ENCODE measurements at regions not wholly inside any gene's neighbourhood (a gene's known extent, or its start where the extent isn't known, plus 50 kb on each side); places are given as distances from the start of the nearest gene placed in this dataset.

- DNase-seq = no peak
These were observed 190.6 kb downstream of the NSG2 start for GRCh38 chr5:174236070-174236469.

- DNase-seq = no peak
These were observed 194.2 kb downstream of the NSG2 start for GRCh38 chr5:174239718-174240117.

- DNase-seq = no peak
These were observed 197.1 kb downstream of the NSG2 start for GRCh38 chr5:174242573-174242972.

GRCh38 chr5:174243904-174244303, 198.4 kb downstream of the NSG2 start:
- DNase-seq = no peak

- DNase-seq = no peak
These were observed 200.1 kb downstream of the NSG2 start for GRCh38 chr5:174245516-174246075.

GRCh38 chr5:174246743-174247142, 201.2 kb downstream of the NSG2 start:
- DNase-seq = no peak

- DNase-seq = no peak
These were observed 201.8 kb downstream of the NSG2 start for GRCh38 chr5:174247301-174247700.

GRCh38 chr5:174251305-174252000, 205.9 kb downstream of the NSG2 start:
- no peak for DNase-seq

- DNase-seq = no peak
These were observed 206.6 kb downstream of the NSG2 start for GRCh38 chr5:174252121-174252520.

- no peak for DNase-seq
These were observed 214.4 kb downstream of the NSG2 start for GRCh38 chr5:174259696-174260420.

GRCh38 chr5:174271316-174271715, 225.8 kb downstream of the NSG2 start:
- DNase-seq = no peak

- DNase-seq = no peak
These were observed 227.2 kb downstream of the NSG2 start for GRCh38 chr5:174272671-174273070.

GRCh38 chr5:174273325-174273724, 227.8 kb downstream of the NSG2 start:
- DNase-seq = no peak

- DNase-seq = no peak
These were observed 230.5 kb downstream of the NSG2 start for GRCh38 chr5:174275959-174276358.

GRCh38 chr5:174281089-174281760, 235.7 kb downstream of the NSG2 start:
- no peak for DNase-seq

GRCh38 chr5:174281855-174282254, 236.3 kb downstream of the NSG2 start:
- DNase-seq = no peak

- DNase-seq = no peak
These were observed 236.9 kb downstream of the NSG2 start for GRCh38 chr5:174282391-174282790.

GRCh38 chr5:174283211-174284005, 237.9 kb downstream of the NSG2 start:
- no peak for DNase-seq

GRCh38 chr5:174284873-174285272, 239.4 kb downstream of the NSG2 start:
- DNase-seq = no peak

GRCh38 chr5:174287761-174288160, 242.3 kb downstream of the NSG2 start:
- DNase-seq = no peak

GRCh38 chr5:174288439-174288838, 242.9 kb downstream of the NSG2 start:
- no peak for DNase-seq

- DNase-seq = no peak
These were observed 245.7 kb downstream of the NSG2 start for GRCh38 chr5:174291162-174291561.

- no peak for DNase-seq
These were observed 246.8 kb downstream of the NSG2 start for GRCh38 chr5:174292348-174292747.
